HG02938 (cell line): ENCODE measurements at regions not wholly inside any gene's neighbourhood (a gene's known extent, or its start where the extent isn't known, plus 50 kb on each side); places are given as distances from the start of the nearest gene placed in this dataset.

Experiments
- ATAC-seq: cut with Tn5 transposase; IDR thresholded peaks from one replicate; pipeline ENCODE4 v1.9.1; 2021; ENCODE audit warnings: mild to moderate bottlenecking, moderate library complexity; ENCODE audit not compliant: unreplicated experiment

GRCh38 chr11:116454020-116454645 lies 318.7 kb downstream of the BUD13 start:
- no peak for ATAC-seq

GRCh38 chr11:116452461-116452860 lies 320.3 kb downstream of the BUD13 start:
- ATAC-seq, result no peak

GRCh38 chr11:116449522-116449921 lies 323.3 kb downstream of the BUD13 start:
- ATAC-seq, result no peak

GRCh38 chr11:116446048-116446941 lies 326.5 kb downstream of the BUD13 start:
- ATAC-seq, result no peak

- ATAC-seq, result no peak
Observed at GRCh38 chr11:116445108-116446047, 327.4 kb downstream of the BUD13 start.

GRCh38 chr11:116442238-116442752 lies 330.5 kb downstream of the BUD13 start:
- no peak for ATAC-seq

- no peak for ATAC-seq
Observed at GRCh38 chr11:116439361-116439677, 333.5 kb downstream of the BUD13 start.

- ATAC-seq, result no peak
Observed at GRCh38 chr11:116438651-116439360, 334.0 kb downstream of the BUD13 start.

- no peak for ATAC-seq
Observed at GRCh38 chr11:116434986-116435385, 337.8 kb downstream of the BUD13 start.

- ATAC-seq, result no peak
Observed at GRCh38 chr11:116432301-116432700, 340.5 kb downstream of the BUD13 start.

GRCh38 chr11:116431842-116432241 lies 340.9 kb downstream of the BUD13 start:
- no peak for ATAC-seq

- ATAC-seq, result no peak
Observed at GRCh38 chr11:116428638-116428975, 344.2 kb downstream of the BUD13 start.

GRCh38 chr11:116427903-116428637 lies 344.7 kb downstream of the BUD13 start:
- ATAC-seq, result no peak

GRCh38 chr11:116427337-116427902 lies 345.4 kb downstream of the BUD13 start:
- ATAC-seq, result no peak

- no peak for ATAC-seq
Observed at GRCh38 chr11:116426761-116427160, 346.0 kb downstream of the BUD13 start.

- no peak for ATAC-seq
Observed at GRCh38 chr11:116424615-116425261, 348.0 kb downstream of the BUD13 start.

- ATAC-seq, result no peak
Observed at GRCh38 chr11:116422956-116423600, 349.7 kb downstream of the BUD13 start.

- no peak for ATAC-seq
Observed at GRCh38 chr11:116422556-116422955, 350.2 kb downstream of the BUD13 start.
